GM12873 (cell line): ENCODE measurements at regions not wholly inside any gene's neighbourhood (a gene's known extent, or its start where the extent isn't known, plus 50 kb on each side); places are given as distances from the start of the nearest gene placed in this dataset.

Source experiments
- CTCF ChIP-seq: IDR thresholded peaks from 2 replicates; pipeline ENCODE4 v1.5.1; 2012; ENCODE audit warnings: low read depth, mild to moderate bottlenecking, moderate library complexity, low read length, control low read depth; ENCODE audit not compliant: insufficient read depth; ENCODE audit errors: missing control alignments

- no peak for TF ChIP-seq CTCF
These were observed 52.8 kb upstream of the NSMCE3 start for GRCh38 chr15:29322415-29322814.

- no peak for TF ChIP-seq CTCF
These were observed 50.8 kb upstream of the NSMCE3 start for GRCh38 chr15:29320420-29320819.

DNA sequence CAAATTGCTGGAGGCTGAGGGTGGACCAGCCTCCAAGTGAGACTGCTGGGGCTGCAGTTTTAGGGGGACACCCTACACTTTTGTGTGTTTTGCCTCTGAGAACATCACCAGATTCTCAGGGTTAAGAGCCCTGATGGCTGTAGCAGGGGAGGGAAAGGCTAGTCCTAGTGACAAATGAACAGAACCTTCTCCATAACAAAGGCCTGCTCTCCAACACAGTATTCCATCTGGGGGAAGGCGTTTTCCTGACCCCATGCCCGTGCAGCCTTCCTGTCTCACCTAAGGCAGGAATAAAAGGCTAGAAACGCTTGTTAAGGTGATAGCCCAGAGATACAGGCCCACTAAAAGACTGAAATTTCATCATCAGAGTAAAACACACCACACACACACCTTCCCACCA, 50.2 kb upstream of the NSMCE3 start:
- TF ChIP-seq CTCF: no peak
